Retina (tissue), 1 donor: ENCODE measurements at regions not wholly inside any gene's neighbourhood (a gene's known extent, or its start where the extent isn't known, plus 50 kb on each side); places are given as distances from the start of the nearest gene placed in this dataset.

Source experiments
- DNase-seq: peaks from one replicate; pipeline ENCODE4 v3.0.0-alpha.2; 2016

GRCh38 chr2:136399667-136400289, 281.8 kb upstream of the CXCR4 start:
- no peak for DNase-seq

- no peak for DNase-seq
Measured at GRCh38 chr2:136395582-136395981, 277.6 kb upstream of the CXCR4 start.

GRCh38 chr2:136394136-136395060, 276.4 kb upstream of the CXCR4 start:
- no peak for DNase-seq

GRCh38 chr2:136393514-136393913, 275.6 kb upstream of the CXCR4 start:
- DNase-seq, result no peak

GRCh38 chr2:136392897-136393505, 275.1 kb upstream of the CXCR4 start:
- no peak for DNase-seq

GRCh38 chr2:136389809-136390208, 271.9 kb upstream of the CXCR4 start:
- DNase-seq, result no peak

- peak; percentile 49 for DNase-seq
Measured at GRCh38 chr2:136386046-136386445, 268.1 kb upstream of the CXCR4 start.

- DNase-seq, result peak; percentile 54
Measured at GRCh38 chr2:136384531-136385303, 266.8 kb upstream of the CXCR4 start.

GRCh38 chr2:136383167-136383566, 265.2 kb upstream of the CXCR4 start:
- DNase-seq, result no peak

- DNase-seq, result no peak
Measured at GRCh38 chr2:136381722-136382633, 264.0 kb upstream of the CXCR4 start.

GRCh38 chr2:136381245-136381644, 263.3 kb upstream of the CXCR4 start:
- no peak for DNase-seq

GRCh38 chr2:136378712-136379595, 261.0 kb upstream of the CXCR4 start:
- DNase-seq, result peak; percentile 75

- DNase-seq, result no peak
Measured at GRCh38 chr2:136377423-136378382, 259.8 kb upstream of the CXCR4 start.

GRCh38 chr2:136376798-136377211, 258.9 kb upstream of the CXCR4 start:
- DNase-seq, result no peak

- DNase-seq, result no peak
Measured at GRCh38 chr2:136376211-136376610, 258.3 kb upstream of the CXCR4 start.

GRCh38 chr2:136375017-136375901, 257.3 kb upstream of the CXCR4 start:
- no peak for DNase-seq

GRCh38 chr2:136373841-136374240, 255.9 kb upstream of the CXCR4 start:
- DNase-seq, result no peak

- DNase-seq, result no peak
Measured at GRCh38 chr2:136373029-136373428, 255.1 kb upstream of the CXCR4 start.

GRCh38 chr2:136363900-136364299, 246.0 kb upstream of the CXCR4 start:
- no peak for DNase-seq
